Fibroblast of skin of scalp (primary cell): ENCODE measurements at regions not wholly inside any gene's neighbourhood (a gene's known extent, or its start where the extent isn't known, plus 50 kb on each side); places are given as distances from the start of the nearest gene placed in this dataset.
"Not testable (repeated sequence)": the region's sequence is repeated elsewhere in the genome, so short reads cannot be mapped to it uniquely, and the experiment has no call there.

Experiments
- DNase-seq: peaks from one replicate; pipeline ENCODE4 v3.0.0-alpha.2; 2013

- no peak for DNase-seq
These were observed 59.4 kb downstream of the BLTP3B start for GRCh38 chr12:100083308-100083707.

GRCh38 chr12:100078777-100079176, 63.9 kb downstream of the BLTP3B start:
- DNase-seq, result not testable (repeated sequence)

GRCh38 chr12:100077367-100077766, 65.3 kb downstream of the BLTP3B start:
- peak; percentile 4 for DNase-seq

GRCh38 chr12:100075598-100075997, 67.1 kb downstream of the BLTP3B start:
- no peak for DNase-seq

- DNase-seq, result no peak
These were observed 72.9 kb downstream of the BLTP3B start for GRCh38 chr12:100069795-100070194.

GRCh38 chr12:100068305-100068704, 74.4 kb downstream of the BLTP3B start:
- DNase-seq, result no peak

GRCh38 chr12:100061814-100062213, 77.1 kb upstream of the ANKS1B start:
- DNase-seq, result no peak

GRCh38 chr12:100058482-100059029, 73.8 kb upstream of the ANKS1B start:
- peak; percentile 87 for DNase-seq

- DNase-seq, result not testable (repeated sequence)
These were observed 61.5 kb upstream of the ANKS1B start for GRCh38 chr12:100046202-100046601.

- DNase-seq, result no peak
These were observed 59.5 kb upstream of the ANKS1B start for GRCh38 chr12:100044266-100044665.

- no peak for DNase-seq
These were observed 58.9 kb upstream of the ANKS1B start for GRCh38 chr12:100043631-100044030.
